ENCODE measurements at regions not wholly inside any gene's neighbourhood (a gene's known extent, or its start where the extent isn't known, plus 50 kb on each side); places are given as distances from the start of the nearest gene placed in this dataset.
"Not testable (repeated sequence)": the region's sequence is repeated elsewhere in the genome, so short reads cannot be mapped to it uniquely, and the experiment has no call there.

- not testable (repeated sequence) for DNase-seq (ENCODE audit: low spot score)
Measured at GRCh38 chr1:242912855-242913254, 342.2 kb downstream of the CEP170 start.

- DNase-seq (ENCODE audit: low spot score): not testable (repeated sequence)
Measured at GRCh38 chr1:242900558-242900957, 354.5 kb downstream of the CEP170 start.

- no peak for DNase-seq (ENCODE audit: low spot score)
Measured at GRCh38 chr1:242890192-242890741, 364.8 kb downstream of the CEP170 start.

- DNase-seq (ENCODE audit: low spot score): no peak
Measured at GRCh38 chr1:242886137-242886536, 361.6 kb upstream of the PLD5 start.

- DNase-seq (ENCODE audit: low spot score): not testable (repeated sequence)
Measured at GRCh38 chr1:242880022-242880421, 355.5 kb upstream of the PLD5 start.

- no peak for DNase-seq (ENCODE audit: low spot score)
Measured at GRCh38 chr1:242877743-242878142, 353.2 kb upstream of the PLD5 start.

GRCh38 chr1:242877229-242877628 is 352.7 kb upstream of the PLD5 start:
- no peak for DNase-seq (ENCODE audit: low spot score)

GRCh38 chr1:242876030-242876429 is 351.5 kb upstream of the PLD5 start:
- DNase-seq (ENCODE audit: low spot score): no peak

- DNase-seq (ENCODE audit: low spot score): no peak
Measured at GRCh38 chr1:242873661-242874060, 349.2 kb upstream of the PLD5 start.

GRCh38 chr1:242872521-242872920 is 348.0 kb upstream of the PLD5 start:
- DNase-seq (ENCODE audit: low spot score): no peak

- DNase-seq (ENCODE audit: low spot score): no peak
Measured at GRCh38 chr1:242871471-242872030, 347.1 kb upstream of the PLD5 start.

GRCh38 chr1:242870966-242871365 is 346.5 kb upstream of the PLD5 start:
- DNase-seq (ENCODE audit: low spot score): no peak

GRCh38 chr1:242856289-242856688 is 331.8 kb upstream of the PLD5 start:
- DNase-seq (ENCODE audit: low spot score): no peak

- no peak for DNase-seq (ENCODE audit: low spot score)
Measured at GRCh38 chr1:242854466-242854865, 330.0 kb upstream of the PLD5 start.

GRCh38 chr1:242847390-242847993 is 323.0 kb upstream of the PLD5 start:
- DNase-seq (ENCODE audit: low spot score): no peak

GRCh38 chr1:242842094-242842493 is 317.6 kb upstream of the PLD5 start:
- no peak for DNase-seq (ENCODE audit: low spot score)

GRCh38 chr1:242839101-242839500 is 314.6 kb upstream of the PLD5 start:
- no peak for DNase-seq (ENCODE audit: low spot score)

- DNase-seq (ENCODE audit: low spot score): no peak
Measured at GRCh38 chr1:242836423-242836822, 311.9 kb upstream of the PLD5 start.

GRCh38 chr1:242828828-242829227 is 304.3 kb upstream of the PLD5 start:
- DNase-seq (ENCODE audit: low spot score): peak; percentile 87

- DNase-seq (ENCODE audit: low spot score): peak; percentile 78
Measured at GRCh38 chr1:242828199-242828598, 303.7 kb upstream of the PLD5 start.

GRCh38 chr1:242827538-242827937 is 303.0 kb upstream of the PLD5 start:
- no peak for DNase-seq (ENCODE audit: low spot score)

- DNase-seq (ENCODE audit: low spot score): no peak
Measured at GRCh38 chr1:242826701-242827336, 302.3 kb upstream of the PLD5 start.

GRCh38 chr1:242824435-242824834 is 299.9 kb upstream of the PLD5 start:
- DNase-seq (ENCODE audit: low spot score): no peak
